Spleen (tissue), 7 donors: ENCODE measurements at regions not wholly inside any gene's neighbourhood (a gene's known extent, or its start where the extent isn't known, plus 50 kb on each side); places are given as distances from the start of the nearest gene placed in this dataset.

Experiments used
- POLR2A ChIP-seq, 3 donors: fragments of 450-650 bp; IDR thresholded peaks; one replicate each; pipeline ENCODE4 v1.5.1; 2017; ENCODE audit warnings: antibody characterized with exemption in 3 of 3, mild to moderate bottlenecking in 1 of 3
- POLR2AphosphoS5 ChIP-seq, 3 donors: sonication (generic); formaldehyde crosslinking; IDR thresholded peaks; one replicate each; pipeline ENCODE4 v1.5.1; 2017; ENCODE audit warnings: antibody characterized with exemption in 3 of 3
- TF ChIP-seq, protein P1 (sequence below), 11 experiments: fragments of 200-600 bp in 7 of 11; fragments of 450-650 bp in 4 of 11; sonication (generic) in 4 of 11; IDR thresholded peaks in 8 of 11; conservative IDR thresholded peaks in 3 of 11; 1 replicate in 7 of 11; 2 replicates in 4 of 11; pipeline versions ENCODE4 v1.4.0 to v1.8.0; 2016 to 2021; ENCODE audit warnings: antibody characterized with exemption in 11 of 11, inconsistent platforms in 4 of 11, mild to moderate bottlenecking in 1 of 11
- donor health status: DM: no; HTN: no; CAD: no; lungs with moderate emphysema.
- donor health status: DM: no; HTN: no; CAD: no.
- donor health status: DM: no; HTN: no; CAD: no.

DNA sequence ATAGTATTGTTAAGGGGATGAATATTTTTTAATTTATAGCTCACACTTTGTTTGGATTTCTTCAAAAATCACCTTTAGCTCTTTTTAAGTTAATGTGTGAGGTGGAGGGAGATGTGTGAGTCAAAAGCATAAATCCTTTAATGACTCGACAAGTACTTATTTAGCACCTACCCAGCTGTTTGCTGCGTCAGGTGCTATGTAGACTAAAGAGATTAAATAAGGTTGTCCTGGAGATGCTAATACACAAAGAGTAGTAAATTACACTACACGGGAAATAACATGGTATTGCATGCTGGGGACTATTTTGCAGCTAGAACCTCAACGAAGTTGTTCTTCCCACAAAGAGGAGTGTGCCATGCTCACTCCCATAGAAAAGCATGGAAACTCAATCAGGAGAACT, 583.3 kb upstream of the TENM4 start:
- TF ChIP-seq, protein P1, sequence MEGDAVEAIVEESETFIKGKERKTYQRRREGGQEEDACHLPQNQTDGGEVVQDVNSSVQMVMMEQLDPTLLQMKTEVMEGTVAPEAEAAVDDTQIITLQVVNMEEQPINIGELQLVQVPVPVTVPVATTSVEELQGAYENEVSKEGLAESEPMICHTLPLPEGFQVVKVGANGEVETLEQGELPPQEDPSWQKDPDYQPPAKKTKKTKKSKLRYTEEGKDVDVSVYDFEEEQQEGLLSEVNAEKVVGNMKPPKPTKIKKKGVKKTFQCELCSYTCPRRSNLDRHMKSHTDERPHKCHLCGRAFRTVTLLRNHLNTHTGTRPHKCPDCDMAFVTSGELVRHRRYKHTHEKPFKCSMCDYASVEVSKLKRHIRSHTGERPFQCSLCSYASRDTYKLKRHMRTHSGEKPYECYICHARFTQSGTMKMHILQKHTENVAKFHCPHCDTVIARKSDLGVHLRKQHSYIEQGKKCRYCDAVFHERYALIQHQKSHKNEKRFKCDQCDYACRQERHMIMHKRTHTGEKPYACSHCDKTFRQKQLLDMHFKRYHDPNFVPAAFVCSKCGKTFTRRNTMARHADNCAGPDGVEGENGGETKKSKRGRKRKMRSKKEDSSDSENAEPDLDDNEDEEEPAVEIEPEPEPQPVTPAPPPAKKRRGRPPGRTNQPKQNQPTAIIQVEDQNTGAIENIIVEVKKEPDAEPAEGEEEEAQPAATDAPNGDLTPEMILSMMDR (IDR thresholded peaks at IDR 0.05 in 8 of 11, conservative IDR thresholded peaks at IDR 0.05 in 3 of 11): no peak
- TF ChIP-seq POLR2A (IDR thresholded peaks at IDR 0.05) (no peak), POLR2AphosphoS5 (IDR thresholded peaks at IDR 0.05) (no peak)
